CD4-positive, alpha-beta T cell (primary cell): ENCODE measurements at regions not wholly inside any gene's neighbourhood (a gene's known extent, or its start where the extent isn't known, plus 50 kb on each side); places are given as distances from the start of the nearest gene placed in this dataset.

Source experiments
- ATAC-seq: fragments of 200-7000 bp; cut with Tn5 transposase; one replicate; pipeline ENCODE4 v1.10.0; 2022; ENCODE audit warnings: mild to moderate bottlenecking; ENCODE audit not compliant: poor library complexity
- CTCF ChIA-PET: fragments of 350-600 bp; sonication (Branson Sonifier 250); formaldehyde crosslinking; loops from one replicate; lab custom pipeline; 2021; ENCODE audit warnings: antibody characterized with exemption, inconsistent platforms; lab: Charles Lee
- POLR2A ChIA-PET: fragments of 350-600 bp; sonication (Branson Sonifier 250); formaldehyde crosslinking; loops from one replicate; lab custom pipeline; 2021; ENCODE audit warnings: antibody characterized with exemption, inconsistent platforms; lab: Charles Lee
- DNase-seq, 14 experiments: peaks; one replicate each; pipeline ENCODE4 v3.0.0-alpha.2; 2013 to 2020; ENCODE audit warnings: mixed read lengths in 2 of 14
- H3K27ac ChIP-seq, 2 donors: one replicate each; pipeline versions ENCODE4 v1.5.1 to v1.7.0; 2013; ENCODE audit warnings: low read length in 2 of 2, low read depth in 1 of 2, mild to moderate bottlenecking in 1 of 2
- H3K27me3 ChIP-seq, 2 experiments: 1 replicate in 1 of 2; 2 replicates in 1 of 2; pipeline versions ENCODE4 v1.6.1 to v1.7.0; 2013; ENCODE audit warnings: low read length in 2 of 2, control low read depth in 1 of 2, mild to moderate bottlenecking in 1 of 2, moderate library complexity in 1 of 2; ENCODE audit not compliant: insufficient read depth in 2 of 2, control insufficient read depth in 1 of 2
- H3K36me3 ChIP-seq: one replicate; pipeline ENCODE4 v1.6.1; 2013; ENCODE audit warnings: low read length, control low read depth; ENCODE audit not compliant: insufficient read depth
- H3K4me1 ChIP-seq: one replicate; pipeline ENCODE4 v1.6.1; 2013; ENCODE audit warnings: low read length, control low read depth; ENCODE audit not compliant: insufficient read depth
- H3K4me3 ChIP-seq: one replicate; pipeline ENCODE4 v1.5.1; 2013; ENCODE audit warnings: mild to moderate bottlenecking, low read length, moderate library complexity
- H3K9me3 ChIP-seq, 2 experiments: 1 replicate in 1 of 2; 2 replicates in 1 of 2; pipeline versions ENCODE4 v1.6.1 to v1.7.0; 2013; ENCODE audit warnings: low read length in 2 of 2, mild to moderate bottlenecking in 2 of 2, control low read depth in 1 of 2, moderate library complexity in 1 of 2; ENCODE audit not compliant: control insufficient read depth in 1 of 2, insufficient read depth in 1 of 2
- H3K27ac Mint-ChIP-seq: one replicate; pipeline ENCODE4 v1.8.0; 2020; ENCODE audit warnings: mixed read lengths
- H3K27me3 Mint-ChIP-seq: one replicate; pipeline ENCODE4 v1.8.0; 2021; ENCODE audit warnings: mixed read lengths
- H3K36me3 Mint-ChIP-seq: one replicate; pipeline ENCODE4 v1.8.0; 2021; ENCODE audit warnings: low read depth, mixed read lengths
- H3K4me1 Mint-ChIP-seq: one replicate; pipeline ENCODE4 v1.8.0; 2021; ENCODE audit warnings: low read depth, mixed read lengths
- H3K4me3 Mint-ChIP-seq: one replicate; pipeline ENCODE4 v1.8.0; 2020; ENCODE audit warnings: mild to moderate bottlenecking, mixed read lengths
- H3K9me3 Mint-ChIP-seq: one replicate; pipeline ENCODE4 v1.8.0; 2020; ENCODE audit warnings: mixed read lengths
- intact Hi-C, 2 experiments: fragments of 100-400 bp; cut with DNase I in 1 of 2; cut with micrococcal nuclease in 1 of 2; formaldehyde crosslinking; loops; one replicate each; pipeline versions ENCODE4 v1.15.1 to v1.9.0; 2023 to 2025; cut with DNase I, micrococcal nuclease
- TF ChIP-seq, protein P1 (sequence below): fragments of 200-600 bp; IDR thresholded peaks from one replicate; pipeline ENCODE4 v1.8.0; 2022; ENCODE audit warnings: antibody characterized with exemption, mild to moderate bottlenecking

DNA sequence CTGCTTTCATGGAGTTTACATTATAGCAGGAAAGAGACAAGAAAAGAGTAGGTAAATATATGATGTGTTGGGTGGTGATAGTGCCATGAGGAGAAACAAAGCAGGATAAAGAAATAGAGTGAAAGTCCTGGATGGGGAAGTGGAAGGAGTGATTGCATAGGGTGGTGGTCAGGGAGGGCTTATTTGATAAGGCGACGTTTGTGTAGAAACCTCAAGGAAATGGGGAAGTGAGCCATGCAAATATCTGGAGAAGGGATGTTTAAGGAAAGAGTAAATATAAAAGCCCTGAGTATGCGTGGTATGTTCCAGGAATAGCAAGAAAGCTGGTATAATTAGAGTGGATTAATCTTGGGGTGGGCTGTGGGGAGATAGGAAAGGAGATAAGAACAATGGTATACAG, 134.7 kb upstream of the SV2C start:
- no peak overlapping the region for H3K27ac ChIP-seq
- Mint-ChIP-seq H3K4me1 (no peaks in the 10 kb centered on the region), H3K36me3 (no peaks in the 10 kb centered on the region), H3K27me3 (peaks cover 45% of the 10 kb centered on the region), H3K9me3 (peaks cover 11% of the 10 kb centered on the region), H3K27ac (no peak overlapping the region), H3K4me3 (no peak overlapping the region)
- ATAC-seq (no peak), DNase-seq (no peak)
- no peak overlapping the region for H3K4me3 ChIP-seq
- peaks cover 0 to 3% of the 10 kb centered on the region in 2 experiments for H3K9me3 ChIP-seq
- no peaks in the 10 kb centered on the region for H3K4me1 ChIP-seq
- ChIA-PET CTCF (no interaction called here), POLR2A (no interaction called here)
- H3K36me3 ChIP-seq = no peaks in the 10 kb centered on the region
- TF ChIP-seq, protein P1, sequence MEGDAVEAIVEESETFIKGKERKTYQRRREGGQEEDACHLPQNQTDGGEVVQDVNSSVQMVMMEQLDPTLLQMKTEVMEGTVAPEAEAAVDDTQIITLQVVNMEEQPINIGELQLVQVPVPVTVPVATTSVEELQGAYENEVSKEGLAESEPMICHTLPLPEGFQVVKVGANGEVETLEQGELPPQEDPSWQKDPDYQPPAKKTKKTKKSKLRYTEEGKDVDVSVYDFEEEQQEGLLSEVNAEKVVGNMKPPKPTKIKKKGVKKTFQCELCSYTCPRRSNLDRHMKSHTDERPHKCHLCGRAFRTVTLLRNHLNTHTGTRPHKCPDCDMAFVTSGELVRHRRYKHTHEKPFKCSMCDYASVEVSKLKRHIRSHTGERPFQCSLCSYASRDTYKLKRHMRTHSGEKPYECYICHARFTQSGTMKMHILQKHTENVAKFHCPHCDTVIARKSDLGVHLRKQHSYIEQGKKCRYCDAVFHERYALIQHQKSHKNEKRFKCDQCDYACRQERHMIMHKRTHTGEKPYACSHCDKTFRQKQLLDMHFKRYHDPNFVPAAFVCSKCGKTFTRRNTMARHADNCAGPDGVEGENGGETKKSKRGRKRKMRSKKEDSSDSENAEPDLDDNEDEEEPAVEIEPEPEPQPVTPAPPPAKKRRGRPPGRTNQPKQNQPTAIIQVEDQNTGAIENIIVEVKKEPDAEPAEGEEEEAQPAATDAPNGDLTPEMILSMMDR = no peak
- intact Hi-C loops = no loop called here
- no peaks in the 10 kb centered on the region for H3K27me3 ChIP-seq

DNA sequence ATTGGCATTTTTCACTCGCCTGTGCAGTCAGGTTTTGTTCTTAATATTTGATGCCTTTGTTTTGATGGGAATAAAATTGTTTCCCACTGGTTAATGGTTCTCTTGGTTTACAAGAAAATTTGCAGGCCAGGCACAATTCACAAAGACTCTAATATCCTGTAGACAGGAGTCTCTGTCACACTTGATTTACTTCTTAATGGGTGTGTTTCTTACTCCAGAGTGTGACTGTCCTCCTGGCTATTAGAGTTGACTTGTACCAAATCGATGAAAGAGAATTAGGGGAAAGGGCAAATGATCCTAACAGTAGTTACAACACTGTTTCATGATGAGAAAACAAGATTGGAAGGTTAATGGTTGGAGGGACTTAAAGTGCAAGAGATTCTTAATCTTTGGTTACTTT, 142.8 kb upstream of the SV2C start:
- Histone ChIP-seq H3K4me3 (no peak overlapping the region), H3K27ac (no peak overlapping the region), H3K9me3 (peaks cover 0 to 3% of the 10 kb centered on the region in 2 experiments), H3K36me3 (no peaks in the 10 kb centered on the region), H3K27me3 (no peaks in the 10 kb centered on the region), H3K4me1 (no peaks in the 10 kb centered on the region)
- ChIA-PET CTCF (no interaction called here), POLR2A (no interaction called here)
- intact Hi-C loops = no loop called here
- H3K9me3 Mint-ChIP-seq = no peaks in the 10 kb centered on the region
- ATAC-seq = no peak
- DNase-seq = no peak
- H3K4me3 Mint-ChIP-seq = no peak overlapping the region
- H3K36me3 Mint-ChIP-seq = no peaks in the 10 kb centered on the region
- no peaks in the 10 kb centered on the region for H3K4me1 Mint-ChIP-seq
- H3K27ac Mint-ChIP-seq = no peak overlapping the region
- TF ChIP-seq, protein P1 = no peak
- H3K27me3 Mint-ChIP-seq = peaks cover 16% of the 10 kb centered on the region

DNA sequence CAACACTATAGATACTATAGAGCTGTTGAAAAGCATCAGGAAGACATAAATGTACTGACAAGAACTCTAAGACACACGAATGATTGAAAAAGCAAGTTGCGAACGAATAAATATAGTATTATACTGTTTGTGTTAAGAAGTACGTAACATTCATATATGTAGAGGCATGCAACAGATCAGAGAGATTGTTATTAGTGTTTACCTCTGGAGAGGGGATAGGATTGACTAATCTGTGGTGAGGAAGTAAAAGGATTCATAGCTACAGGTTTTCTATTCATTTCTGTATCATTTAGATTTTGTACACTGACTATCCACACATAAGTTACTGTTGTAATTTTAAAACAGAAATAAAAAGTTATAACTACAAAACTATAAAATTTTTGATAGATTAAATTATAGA, 147.6 kb upstream of the SV2C start:
- no peak overlapping the region for H3K4me3 ChIP-seq
- POLR2A ChIA-PET = no interaction called here
- H3K4me1 Mint-ChIP-seq = no peaks in the 10 kb centered on the region
- CTCF ChIA-PET = no interaction called here
- no peak overlapping the region for H3K27ac ChIP-seq
- H3K4me1 ChIP-seq = no peaks in the 10 kb centered on the region
- H3K9me3 Mint-ChIP-seq = no peaks in the 10 kb centered on the region
- intact Hi-C loops = no loop called here
- H3K27me3 ChIP-seq = no peaks in the 10 kb centered on the region
- H3K4me3 Mint-ChIP-seq = no peak overlapping the region
- TF ChIP-seq, protein P1 = no peak
- DNase-seq = no peak
- no peaks in the 10 kb centered on the region for H3K9me3 ChIP-seq
- H3K36me3 Mint-ChIP-seq = no peaks in the 10 kb centered on the region
- no peaks in the 10 kb centered on the region for H3K36me3 ChIP-seq
- H3K27ac Mint-ChIP-seq = no peak overlapping the region
- ATAC-seq = no peak
- H3K27me3 Mint-ChIP-seq = peaks cover 43% of the 10 kb centered on the region
